Neural progenitor cell (in vitro differentiated cells): ENCODE measurements at regions not wholly inside any gene's neighbourhood (a gene's known extent, or its start where the extent isn't known, plus 50 kb on each side); places are given as distances from the start of the nearest gene placed in this dataset.

Source experiments
- DNase-seq: peaks from one replicate; pipeline ENCODE4 v3.0.0-alpha.2; 2016; ENCODE audit warnings: low spot score
- H2AFZ ChIP-seq: fragments of 200-600 bp; sonication (generic); replicated peaks from 2 replicates; pipeline ENCODE4 v1.6.1; 2016; ENCODE audit warnings: antibody characterized with exemption
- H3F3A ChIP-seq: fragments of 200-600 bp; sonication (generic); 2 replicates; pipeline ENCODE4 v1.6.1; 2016; ENCODE audit warnings: antibody characterized with exemption, low read depth
- H3K27ac ChIP-seq: fragments of 200-600 bp; sonication (generic); 2 replicates; pipeline ENCODE4 v1.5.1; 2016; ENCODE audit warnings: mild to moderate bottlenecking
- H3K27me3 ChIP-seq: fragments of 200-600 bp; sonication (generic); 2 replicates; pipeline ENCODE4 v1.6.1; 2016; ENCODE audit warnings: mild to moderate bottlenecking, moderate library complexity
- H3K36me3 ChIP-seq: fragments of 200-600 bp; sonication (generic); 2 replicates; pipeline ENCODE4 v1.5.1; 2016
- H3K4me1 ChIP-seq: fragments of 200-600 bp; sonication (generic); 2 replicates; pipeline ENCODE4 v1.6.1; 2016; ENCODE audit warnings: mixed run types
- H3K4me2 ChIP-seq: fragments of 200-600 bp; sonication (generic); 2 replicates; pipeline ENCODE4 v1.6.1; 2016
- H3K4me3 ChIP-seq: fragments of 200-600 bp; sonication (generic); 2 replicates; pipeline ENCODE4 v1.5.1; 2016
- H3K79me2 ChIP-seq: fragments of 200-600 bp; sonication (generic); 2 replicates; pipeline ENCODE4 v1.6.1; 2016; ENCODE audit warnings: low read depth
- H3K9ac ChIP-seq: fragments of 200-600 bp; sonication (generic); 2 replicates; pipeline ENCODE4 v1.6.1; 2016
- H3K9me3 ChIP-seq: fragments of 200-600 bp; sonication (generic); 2 replicates; pipeline ENCODE4 v1.5.1; 2016; ENCODE audit warnings: low read depth
- H4K20me1 ChIP-seq: fragments of 200-600 bp; sonication (generic); 2 replicates; pipeline ENCODE4 v1.6.1; 2016; ENCODE audit warnings: low read depth
- H3K27ac Mint-ChIP-seq: 3 replicates; pipeline ENCODE4 v1.8.0; 2021; ENCODE audit warnings: mixed read lengths
- H3K27me3 Mint-ChIP-seq: 2 replicates; pipeline ENCODE4 v1.8.0; 2022; ENCODE audit warnings: low read depth, mild to moderate bottlenecking, inconsistent platforms, moderate library complexity, mixed read lengths; ENCODE audit not compliant: insufficient read depth
- H3K36me3 Mint-ChIP-seq: 3 replicates; pipeline ENCODE4 v1.8.0; 2021; ENCODE audit warnings: mixed read lengths
- H3K4me1 Mint-ChIP-seq: 3 replicates; pipeline ENCODE4 v1.8.0; 2021; ENCODE audit warnings: mixed read lengths
- H3K4me3 Mint-ChIP-seq: 3 replicates; pipeline ENCODE4 v1.8.0; 2021; ENCODE audit warnings: mild to moderate bottlenecking, moderate library complexity, mixed read lengths
- H3K9me3 Mint-ChIP-seq: 3 replicates; pipeline ENCODE4 v1.8.0; 2020; ENCODE audit warnings: mixed read lengths
- CTCF ChIP-seq: fragments of 200-600 bp; sonication (generic); IDR thresholded peaks from 2 replicates; pipeline ENCODE4 v1.5.1; 2017; ENCODE audit warnings: antibody characterized with exemption, mild to moderate bottlenecking
- EZH2 ChIP-seq: fragments of 200-600 bp; sonication (generic); IDR thresholded peaks from 2 replicates; pipeline ENCODE4 v1.6.1; 2017; ENCODE audit warnings: antibody characterized with exemption, mild to moderate bottlenecking, moderate library complexity
- EZH2phosphoT487 ChIP-seq: fragments of 200-600 bp; sonication (generic); IDR thresholded peaks from 2 replicates; pipeline ENCODE4 v1.6.1; 2017; ENCODE audit warnings: antibody characterized with exemption

GRCh38 chr2:61763605-61764034, 90.2 kb downstream of the FAM161A start:
- Histone ChIP-seq H3K4me3 (peak overlapping the region; percentile 70), H3K27ac (peak overlapping the region; percentile 98), H2AFZ (peak overlapping the region; percentile 93), H3K9ac (peak overlapping the region; percentile 80), H3K4me2 (peak overlapping the region; percentile 97), H3K4me1 (no peaks in the 10 kb centered on the region), H3K9me3 (no peaks in the 10 kb centered on the region), H4K20me1 (no peaks in the 10 kb centered on the region), H3K36me3 (no peaks in the 10 kb centered on the region), H3K79me2 (peaks cover 10% of the 10 kb centered on the region), H3F3A (peaks cover 28% of the 10 kb centered on the region), H3K27me3 (no peaks in the 10 kb centered on the region)
- TF ChIP-seq CTCF (peak; percentile 23), EZH2phosphoT487 (no peak)
- H3K27ac Mint-ChIP-seq = peak overlapping the region; percentile 97
- no peaks in the 10 kb centered on the region for H3K9me3 Mint-ChIP-seq
- H3K36me3 Mint-ChIP-seq = peaks cover 2% of the 10 kb centered on the region
- peaks cover 9% of the 10 kb centered on the region for H3K4me1 Mint-ChIP-seq
- H3K27me3 Mint-ChIP-seq = peaks cover 3% of the 10 kb centered on the region
- peak; percentile 82 for DNase-seq
- peak overlapping the region; percentile 92 for H3K4me3 Mint-ChIP-seq

GRCh38 chr2:61762292-61762691, 91.6 kb downstream of the FAM161A start:
- H2AFZ ChIP-seq = no peak overlapping the region
- H3K79me2 ChIP-seq = peaks cover 10% of the 10 kb centered on the region
- no peak overlapping the region for H3K27ac ChIP-seq
- no peak overlapping the region for H3K4me2 ChIP-seq
- TF ChIP-seq CTCF (no peak), EZH2 (no peak), EZH2phosphoT487 (no peak)
- H3K27ac Mint-ChIP-seq = no peak overlapping the region
- H3K4me3 Mint-ChIP-seq = no peak overlapping the region
- no peaks in the 10 kb centered on the region for H3K36me3 ChIP-seq
- H3K27me3 ChIP-seq = no peaks in the 10 kb centered on the region
- DNase-seq = no peak
- H3K27me3 Mint-ChIP-seq = peaks cover 3% of the 10 kb centered on the region
- no peaks in the 10 kb centered on the region for H3K9me3 ChIP-seq
- no peaks in the 10 kb centered on the region for H4K20me1 ChIP-seq
- H3K4me1 ChIP-seq = no peaks in the 10 kb centered on the region
- no peak overlapping the region for H3K9ac ChIP-seq
- H3K4me1 Mint-ChIP-seq = peaks cover 9% of the 10 kb centered on the region
- peaks cover 28% of the 10 kb centered on the region for H3F3A ChIP-seq
- no peak overlapping the region for H3K4me3 ChIP-seq
- no peaks in the 10 kb centered on the region for H3K9me3 Mint-ChIP-seq
- peaks cover 2% of the 10 kb centered on the region for H3K36me3 Mint-ChIP-seq

GRCh38 chr2:61759718-61760117, 94.1 kb downstream of the FAM161A start:
- H3K27ac Mint-ChIP-seq = no peak overlapping the region
- H3K4me1 Mint-ChIP-seq = peaks cover 9% of the 10 kb centered on the region
- H3K4me2 ChIP-seq = no peak overlapping the region
- peaks cover 4% of the 10 kb centered on the region for H3K9me3 Mint-ChIP-seq
- H2AFZ ChIP-seq = no peak overlapping the region
- H3K36me3 ChIP-seq = no peaks in the 10 kb centered on the region
- H3K27ac ChIP-seq = no peak overlapping the region
- H3K79me2 ChIP-seq = peaks cover 10% of the 10 kb centered on the region
- H4K20me1 ChIP-seq = no peaks in the 10 kb centered on the region
- no peak overlapping the region for H3K9ac ChIP-seq
- no peaks in the 10 kb centered on the region for H3K27me3 ChIP-seq
- H3F3A ChIP-seq = peaks cover 17% of the 10 kb centered on the region
- no peaks in the 10 kb centered on the region for H3K4me1 ChIP-seq
- peaks cover 2% of the 10 kb centered on the region for H3K36me3 Mint-ChIP-seq
- H3K27me3 Mint-ChIP-seq = peaks cover 3% of the 10 kb centered on the region
- DNase-seq = no peak
- no peak for TF ChIP-seq CTCF
- TF ChIP-seq EZH2phosphoT487 = no peak
- no peak overlapping the region for H3K4me3 Mint-ChIP-seq
- H3K4me3 ChIP-seq = no peak overlapping the region
- H3K9me3 ChIP-seq = no peaks in the 10 kb centered on the region
